ENCODE measurements at regions not wholly inside any gene's neighbourhood (a gene's known extent, or its start where the extent isn't known, plus 50 kb on each side); places are given as distances from the start of the nearest gene placed in this dataset.

- TF ChIP-seq CTCF (IDR thresholded peaks at IDR 0.05): no peak
- no peak for TF ChIP-seq EZH2 (IDR thresholded peaks at IDR 0.05; ENCODE audit: borderline replicate concordance, insufficient read depth, low read depth, low read length, poor library complexity, severe bottlenecking)
Measured at GRCh38 chr3:66656609-66657008, 155.8 kb upstream of the LRIG1 start.

Measured in B cell (primary cell).